ENCODE measurements at regions not wholly inside any gene's neighbourhood (a gene's known extent, or its start where the extent isn't known, plus 50 kb on each side); places are given as distances from the start of the nearest gene placed in this dataset.

- no peak for FAIRE-seq
- TF ChIP-seq SPI1 (IDR thresholded peaks at IDR 0.05; ENCODE audit: low read depth, low read length) = no peak
- TF ChIP-seq POLR2A (IDR thresholded peaks at IDR 0.05; ENCODE audit: low read depth, low read length) = no peak
- TF ChIP-seq TAF1 (IDR thresholded peaks at IDR 0.05; ENCODE audit: low read depth, low read length) = no peak
- TF ChIP-seq POLR2AphosphoS5 (IDR thresholded peaks at IDR 0.05; ENCODE audit: low read depth, low read length) = no peak
- TF ChIP-seq PAX5 (IDR thresholded peaks at IDR 0.05; ENCODE audit: insufficient read depth, low read length, severe bottlenecking) = no peak
- TF ChIP-seq POU2F2 (IDR thresholded peaks at IDR 0.05; ENCODE audit: low read depth, low read length) = no peak
- no peak for DNase-seq (ENCODE audit: insufficient read length, low spot score)
Measured at GRCh38 chr16:65648101-65648500, 526.2 kb upstream of the CDH11 start.

- no peak for DNase-seq (ENCODE audit: insufficient read length, low spot score)
- TF ChIP-seq POLR2A (IDR thresholded peaks at IDR 0.05; ENCODE audit: low read depth, low read length) (no peak), SPI1 (IDR thresholded peaks at IDR 0.05; ENCODE audit: low read depth, low read length) (no peak), PAX5 (IDR thresholded peaks at IDR 0.05; ENCODE audit: insufficient read depth, low read length, severe bottlenecking) (no peak), POU2F2 (IDR thresholded peaks at IDR 0.05; ENCODE audit: low read depth, low read length) (no peak), POLR2AphosphoS5 (IDR thresholded peaks at IDR 0.05; ENCODE audit: low read depth, low read length) (no peak)
- no peak for FAIRE-seq
Measured at GRCh38 chr16:65644821-65645220, 523.0 kb upstream of the CDH11 start.

- DNase-seq (ENCODE audit: insufficient read length, low spot score) (no peak), FAIRE-seq (no peak)
- TF ChIP-seq POLR2AphosphoS5 (IDR thresholded peaks at IDR 0.05; ENCODE audit: low read depth, low read length) (no peak), POU2F2 (IDR thresholded peaks at IDR 0.05; ENCODE audit: low read depth, low read length) (no peak), TAF1 (IDR thresholded peaks at IDR 0.05; ENCODE audit: low read depth, low read length) (no peak), POLR2A (IDR thresholded peaks at IDR 0.05; ENCODE audit: low read depth, low read length) (no peak), PAX5 (IDR thresholded peaks at IDR 0.05; ENCODE audit: insufficient read depth, low read length, severe bottlenecking) (no peak), SPI1 (IDR thresholded peaks at IDR 0.05; ENCODE audit: low read depth, low read length) (no peak)
Measured at GRCh38 chr16:65641762-65642289, 520.0 kb upstream of the CDH11 start.

GRCh38 chr16:65641049-65641761, 519.3 kb upstream of the CDH11 start:
- DNase-seq (ENCODE audit: insufficient read length, low spot score) = no peak
- TF ChIP-seq POLR2AphosphoS5 (IDR thresholded peaks at IDR 0.05; ENCODE audit: low read depth, low read length) (no peak), POLR2A (IDR thresholded peaks at IDR 0.05; ENCODE audit: low read depth, low read length) (no peak), POU2F2 (IDR thresholded peaks at IDR 0.05; ENCODE audit: low read depth, low read length) (no peak), PAX5 (IDR thresholded peaks at IDR 0.05; ENCODE audit: insufficient read depth, low read length, severe bottlenecking) (no peak), SPI1 (IDR thresholded peaks at IDR 0.05; ENCODE audit: low read depth, low read length) (no peak), TAF1 (IDR thresholded peaks at IDR 0.05; ENCODE audit: low read depth, low read length) (no peak)
- no peak for FAIRE-seq

- TF ChIP-seq POU2F2 (IDR thresholded peaks at IDR 0.05; ENCODE audit: low read depth, low read length) (no peak), POLR2AphosphoS5 (IDR thresholded peaks at IDR 0.05; ENCODE audit: low read depth, low read length) (no peak), SPI1 (IDR thresholded peaks at IDR 0.05; ENCODE audit: low read depth, low read length) (no peak), POLR2A (IDR thresholded peaks at IDR 0.05; ENCODE audit: low read depth, low read length) (no peak), PAX5 (IDR thresholded peaks at IDR 0.05; ENCODE audit: insufficient read depth, low read length, severe bottlenecking) (no peak), TAF1 (IDR thresholded peaks at IDR 0.05; ENCODE audit: low read depth, low read length) (no peak)
- FAIRE-seq = no peak
- DNase-seq (ENCODE audit: insufficient read length, low spot score) = no peak
Measured at GRCh38 chr16:65634833-65635232, 513.0 kb upstream of the CDH11 start.

- FAIRE-seq (no peak), DNase-seq (ENCODE audit: insufficient read length, low spot score) (no peak)
- TF ChIP-seq TAF1 (IDR thresholded peaks at IDR 0.05; ENCODE audit: low read depth, low read length) = no peak
- TF ChIP-seq POU2F2 (IDR thresholded peaks at IDR 0.05; ENCODE audit: low read depth, low read length) = no peak
Measured at GRCh38 chr16:65634291-65634690, 512.4 kb upstream of the CDH11 start.

- TF ChIP-seq TAF1 (IDR thresholded peaks at IDR 0.05; ENCODE audit: low read depth, low read length) (no peak), SPI1 (IDR thresholded peaks at IDR 0.05; ENCODE audit: low read depth, low read length) (no peak)
- FAIRE-seq (no peak), DNase-seq (ENCODE audit: insufficient read length, low spot score) (no peak)
Measured at GRCh38 chr16:65624666-65625065, 502.8 kb upstream of the CDH11 start.

- TF ChIP-seq TAF1 (IDR thresholded peaks at IDR 0.05; ENCODE audit: low read depth, low read length) (no peak), POU2F2 (IDR thresholded peaks at IDR 0.05; ENCODE audit: low read depth, low read length) (no peak), POLR2A (IDR thresholded peaks at IDR 0.05; ENCODE audit: low read depth, low read length) (no peak), POLR2AphosphoS5 (IDR thresholded peaks at IDR 0.05; ENCODE audit: low read depth, low read length) (no peak), PAX5 (IDR thresholded peaks at IDR 0.05; ENCODE audit: insufficient read depth, low read length, severe bottlenecking) (no peak), SPI1 (IDR thresholded peaks at IDR 0.05; ENCODE audit: low read depth, low read length) (no peak)
- DNase-seq (ENCODE audit: insufficient read length, low spot score) (no peak), FAIRE-seq (no peak)
Measured at GRCh38 chr16:65624229-65624628, 502.4 kb upstream of the CDH11 start.

- FAIRE-seq (no peak), DNase-seq (ENCODE audit: insufficient read length, low spot score) (no peak)
- no peak for TF ChIP-seq TAF1 (IDR thresholded peaks at IDR 0.05; ENCODE audit: low read depth, low read length)
- no peak for TF ChIP-seq POLR2AphosphoS5 (IDR thresholded peaks at IDR 0.05; ENCODE audit: low read depth, low read length)
- TF ChIP-seq SPI1 (IDR thresholded peaks at IDR 0.05; ENCODE audit: low read depth, low read length) = no peak
- no peak for TF ChIP-seq POLR2A (IDR thresholded peaks at IDR 0.05; ENCODE audit: low read depth, low read length)
- no peak for TF ChIP-seq POU2F2 (IDR thresholded peaks at IDR 0.05; ENCODE audit: low read depth, low read length)
- TF ChIP-seq PAX5 (IDR thresholded peaks at IDR 0.05; ENCODE audit: insufficient read depth, low read length, severe bottlenecking) = no peak
Measured at GRCh38 chr16:65622871-65623270, 501.0 kb upstream of the CDH11 start.

- no peak for TF ChIP-seq TAF1 (IDR thresholded peaks at IDR 0.05; ENCODE audit: low read depth, low read length)
- TF ChIP-seq POU2F2 (IDR thresholded peaks at IDR 0.05; ENCODE audit: low read depth, low read length) = no peak
- no peak for TF ChIP-seq PAX5 (IDR thresholded peaks at IDR 0.05; ENCODE audit: insufficient read depth, low read length, severe bottlenecking)
- TF ChIP-seq POLR2AphosphoS5 (IDR thresholded peaks at IDR 0.05; ENCODE audit: low read depth, low read length) = no peak
- TF ChIP-seq SPI1 (IDR thresholded peaks at IDR 0.05; ENCODE audit: low read depth, low read length) = no peak
- TF ChIP-seq POLR2A (IDR thresholded peaks at IDR 0.05; ENCODE audit: low read depth, low read length) = no peak
- FAIRE-seq (no peak), DNase-seq (ENCODE audit: insufficient read length, low spot score) (no peak)
Measured at GRCh38 chr16:65622151-65622550, 500.3 kb upstream of the CDH11 start.
